GM10266 (cell line): ENCODE measurements at regions not wholly inside any gene's neighbourhood (a gene's known extent, or its start where the extent isn't known, plus 50 kb on each side); places are given as distances from the start of the nearest gene placed in this dataset.

ENCODE experiments used
- DNase-seq: peaks from one replicate; pipeline ENCODE4 v3.0.0; 2012; ENCODE audit errors: extremely low spot score
- TF ChIP-seq, protein P1 (sequence below): IDR thresholded peaks from 2 replicates; pipeline ENCODE4 v1.5.1; 2012; ENCODE audit warnings: mild to moderate bottlenecking, low read depth; ENCODE audit not compliant: control insufficient read depth, insufficient read depth; ENCODE audit errors: missing control alignments

DNA sequence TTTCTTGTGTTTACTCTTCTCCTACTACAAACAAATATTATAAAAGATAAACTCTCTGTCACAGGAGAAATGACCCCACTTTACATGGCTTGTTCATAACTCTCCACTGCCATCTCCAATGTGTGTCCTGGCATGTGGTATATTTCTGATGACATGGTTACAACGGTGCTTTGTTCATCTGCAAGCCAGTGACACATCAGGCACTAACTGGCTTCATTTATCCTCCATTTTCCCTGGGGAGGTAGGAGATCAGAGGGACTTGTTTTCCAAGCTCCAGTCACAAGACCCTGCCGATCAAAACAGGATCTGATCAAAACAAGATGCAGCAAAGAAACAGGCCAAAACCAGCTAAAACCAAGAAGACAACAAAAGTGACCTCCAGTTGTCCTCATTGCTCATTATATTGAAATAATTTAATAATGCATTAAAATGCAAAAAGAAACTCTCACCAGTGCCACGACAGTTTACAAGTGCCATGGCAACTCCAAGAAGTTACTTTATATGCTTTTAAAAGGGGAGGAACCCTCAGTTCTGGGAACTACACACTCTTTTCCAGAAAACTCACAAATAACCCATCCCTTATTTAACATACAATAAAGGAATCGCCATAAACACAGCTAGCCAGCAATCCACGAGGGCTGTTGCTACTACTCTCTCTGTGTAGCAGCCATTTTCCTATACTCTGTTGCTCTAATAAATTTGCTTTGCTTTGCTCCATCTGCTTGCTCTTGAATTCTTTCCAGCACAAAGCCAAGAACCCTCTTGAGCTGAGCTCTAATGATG is 224.2 kb downstream of the XPNPEP1 start:
- TF ChIP-seq, protein P1, sequence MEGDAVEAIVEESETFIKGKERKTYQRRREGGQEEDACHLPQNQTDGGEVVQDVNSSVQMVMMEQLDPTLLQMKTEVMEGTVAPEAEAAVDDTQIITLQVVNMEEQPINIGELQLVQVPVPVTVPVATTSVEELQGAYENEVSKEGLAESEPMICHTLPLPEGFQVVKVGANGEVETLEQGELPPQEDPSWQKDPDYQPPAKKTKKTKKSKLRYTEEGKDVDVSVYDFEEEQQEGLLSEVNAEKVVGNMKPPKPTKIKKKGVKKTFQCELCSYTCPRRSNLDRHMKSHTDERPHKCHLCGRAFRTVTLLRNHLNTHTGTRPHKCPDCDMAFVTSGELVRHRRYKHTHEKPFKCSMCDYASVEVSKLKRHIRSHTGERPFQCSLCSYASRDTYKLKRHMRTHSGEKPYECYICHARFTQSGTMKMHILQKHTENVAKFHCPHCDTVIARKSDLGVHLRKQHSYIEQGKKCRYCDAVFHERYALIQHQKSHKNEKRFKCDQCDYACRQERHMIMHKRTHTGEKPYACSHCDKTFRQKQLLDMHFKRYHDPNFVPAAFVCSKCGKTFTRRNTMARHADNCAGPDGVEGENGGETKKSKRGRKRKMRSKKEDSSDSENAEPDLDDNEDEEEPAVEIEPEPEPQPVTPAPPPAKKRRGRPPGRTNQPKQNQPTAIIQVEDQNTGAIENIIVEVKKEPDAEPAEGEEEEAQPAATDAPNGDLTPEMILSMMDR: no peak
- DNase-seq: no peak

DNA sequence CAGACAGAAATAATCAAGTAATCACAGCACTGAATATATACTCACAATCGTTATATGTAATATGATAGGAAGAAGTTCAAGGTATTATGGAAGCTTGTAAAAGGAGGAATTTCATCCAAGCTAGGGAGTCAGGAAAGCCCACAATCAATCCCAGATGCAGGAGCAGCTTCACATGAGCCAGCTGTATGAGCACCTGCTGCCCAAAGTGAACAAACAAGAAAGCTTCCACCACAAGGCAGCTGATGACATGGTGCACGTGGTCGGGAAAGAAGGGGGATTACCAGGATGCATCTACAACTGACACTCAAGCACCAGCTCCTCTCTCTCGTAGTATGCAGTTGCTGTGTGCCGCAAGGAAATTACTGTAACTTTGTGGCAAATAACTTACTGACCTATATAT is 225.2 kb downstream of the XPNPEP1 start:
- TF ChIP-seq, protein P1: no peak

DNA sequence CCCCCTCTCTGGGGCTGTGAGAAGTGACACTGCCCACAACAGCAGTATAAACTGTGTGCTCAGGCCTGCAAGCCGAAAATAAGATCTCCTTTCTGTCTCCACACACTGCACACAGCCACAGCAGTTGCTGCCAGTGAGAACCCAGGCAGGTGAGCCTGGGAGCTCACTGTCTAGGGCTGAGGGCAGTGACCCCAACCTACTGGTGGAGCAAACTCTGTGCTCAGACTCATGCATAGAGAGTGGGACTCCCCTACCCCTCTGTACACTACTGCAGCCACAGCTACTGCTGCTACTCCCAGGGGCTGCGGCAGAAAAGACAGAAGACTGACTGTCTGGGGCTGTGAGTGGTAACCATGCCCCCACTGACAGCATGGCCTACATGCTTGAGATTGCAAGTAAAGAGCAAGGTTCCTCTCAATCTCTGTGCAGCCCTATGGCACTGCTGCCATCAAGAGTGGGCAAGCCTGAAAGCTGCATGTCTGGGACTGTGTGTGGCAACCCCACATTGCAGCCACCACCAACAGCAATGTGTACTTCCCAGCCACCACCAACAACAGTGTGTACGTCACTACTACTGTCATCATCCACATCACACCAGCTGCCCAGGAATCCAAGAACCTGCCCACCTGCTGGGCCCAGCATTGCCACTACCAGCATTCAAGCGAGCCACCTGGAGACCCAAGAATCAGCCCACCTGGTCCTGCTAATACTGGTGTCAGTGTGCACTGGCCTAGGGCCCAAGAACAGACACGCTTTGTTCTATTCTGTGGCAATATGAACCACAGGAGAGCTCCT is 226.1 kb downstream of the XPNPEP1 start:
- TF ChIP-seq, protein P1: no peak

More for the DNA sequence above, 225.2 kb downstream of the XPNPEP1 start:
- no peak for DNase-seq

DNA sequence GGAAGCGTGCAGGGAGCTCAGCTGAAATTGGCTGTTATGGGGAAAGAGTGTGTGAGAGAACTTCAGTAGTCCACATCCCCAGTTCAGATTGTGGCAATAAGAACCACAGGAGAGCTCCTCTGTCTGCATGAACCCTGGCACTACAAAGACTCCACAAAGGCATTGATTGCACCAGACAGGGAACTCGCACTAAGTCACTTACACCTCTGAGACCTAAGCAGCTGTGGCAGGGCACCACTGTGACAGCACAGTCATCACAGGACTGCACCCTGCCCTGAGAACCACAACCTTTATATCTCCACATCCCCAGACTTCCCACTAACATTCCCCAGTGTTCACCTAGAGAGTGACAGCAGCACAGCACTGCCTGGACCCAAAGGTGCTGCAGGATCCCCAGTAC is 226.8 kb downstream of the XPNPEP1 start:
- TF ChIP-seq, protein P1: no peak
- no peak for DNase-seq

More for the DNA sequence above, 226.1 kb downstream of the XPNPEP1 start:
- DNase-seq: no peak

DNA sequence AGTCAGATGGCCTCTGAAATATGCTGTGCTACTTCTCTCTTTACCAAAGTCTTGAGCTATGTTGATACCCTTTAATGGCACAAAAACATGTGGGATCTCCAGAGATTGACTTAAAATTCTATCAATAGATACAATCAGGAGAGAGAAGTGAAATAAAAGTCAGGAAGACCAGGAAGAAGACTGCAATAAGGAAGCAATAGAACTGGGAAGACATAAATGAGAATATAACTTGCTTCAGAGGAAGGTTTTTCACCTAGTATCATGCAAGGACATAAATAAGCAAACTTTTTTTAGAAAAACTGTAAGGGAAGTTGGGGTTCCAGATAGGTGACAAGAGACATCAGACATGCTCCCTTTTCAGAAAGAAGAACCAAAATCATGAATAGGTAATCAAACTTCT is 227.3 kb downstream of the XPNPEP1 start:
- no peak for DNase-seq
- TF ChIP-seq, protein P1: no peak

DNA sequence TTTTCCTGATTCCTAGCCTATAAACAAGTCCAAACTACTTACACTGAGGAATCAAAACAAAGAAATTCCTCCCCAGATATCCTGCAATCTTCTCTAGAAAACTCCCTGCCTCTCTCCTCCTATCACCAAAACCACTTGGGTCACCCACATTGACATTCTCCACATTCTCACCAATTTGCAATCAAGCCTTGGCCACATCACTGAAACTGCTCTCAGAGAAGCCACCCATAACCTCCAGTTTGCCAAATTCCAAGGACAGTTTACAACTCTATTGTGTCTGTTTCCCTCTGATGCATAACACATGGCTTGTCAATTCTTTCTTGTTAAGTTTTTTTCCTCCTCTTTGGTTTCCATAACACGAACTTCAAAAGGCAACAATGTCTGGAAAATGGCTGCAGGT is 233.5 kb downstream of the XPNPEP1 start:
- DNase-seq: no peak
- TF ChIP-seq, protein P1: no peak

DNA sequence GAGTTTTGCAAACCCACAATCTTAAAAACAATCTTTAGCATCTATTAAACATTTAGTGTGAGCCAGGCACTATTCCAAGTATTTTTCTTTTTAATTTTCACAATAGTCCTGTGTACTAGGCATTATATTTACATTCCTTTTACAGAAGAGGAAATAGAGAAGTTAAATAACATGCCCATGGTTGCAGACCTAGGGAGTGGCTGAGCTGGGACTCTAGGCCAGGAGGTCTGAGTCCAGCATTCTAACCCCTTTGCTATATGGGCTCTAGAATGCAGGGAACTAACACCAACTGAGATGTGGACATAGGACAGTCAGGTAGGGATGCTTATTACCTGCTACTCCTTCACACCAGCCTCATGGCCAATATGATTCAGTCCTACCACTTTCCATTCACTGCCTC is 243.8 kb downstream of the XPNPEP1 start:
- TF ChIP-seq, protein P1: no peak
- DNase-seq: no peak
